Activated CD4-positive, alpha-beta T cell treated with anti-CD3 and anti-CD28 coated beads, Interleukin-2, amount 10 ng/mL, durations not matched to agents 24 days and 14 days (primary cell): ENCODE measurements at regions not wholly inside any gene's neighbourhood (a gene's known extent, or its start where the extent isn't known, plus 50 kb on each side); places are given as distances from the start of the nearest gene placed in this dataset.

ENCODE experiments used
- DNase-seq: peaks from one replicate; pipeline ENCODE4 v3.0.0; 2022
- H3K27ac Mint-ChIP-seq: one replicate; pipeline ENCODE4 v1.8.0; 2022; ENCODE audit warnings: mild to moderate bottlenecking, mixed read lengths
- H3K27me3 Mint-ChIP-seq: one replicate; pipeline ENCODE4 v1.8.0; 2022; ENCODE audit warnings: mixed read lengths
- H3K36me3 Mint-ChIP-seq: one replicate; pipeline ENCODE4 v1.8.0; 2022; ENCODE audit warnings: low read depth, mild to moderate bottlenecking, mixed read lengths
- H3K4me1 Mint-ChIP-seq: one replicate; pipeline ENCODE4 v1.8.0; 2021; ENCODE audit warnings: mixed read lengths
- H3K4me3 Mint-ChIP-seq: one replicate; pipeline ENCODE4 v1.8.0; 2022; ENCODE audit warnings: mild to moderate bottlenecking, moderate library complexity, mixed read lengths
- H3K9me3 Mint-ChIP-seq: one replicate; pipeline ENCODE4 v1.8.0; 2021; ENCODE audit warnings: mixed read lengths
- intact Hi-C: fragments of 100-400 bp; cut with micrococcal nuclease; formaldehyde crosslinking; loops from one replicate; pipeline ENCODE4 v1.15.1; 2023

DNA sequence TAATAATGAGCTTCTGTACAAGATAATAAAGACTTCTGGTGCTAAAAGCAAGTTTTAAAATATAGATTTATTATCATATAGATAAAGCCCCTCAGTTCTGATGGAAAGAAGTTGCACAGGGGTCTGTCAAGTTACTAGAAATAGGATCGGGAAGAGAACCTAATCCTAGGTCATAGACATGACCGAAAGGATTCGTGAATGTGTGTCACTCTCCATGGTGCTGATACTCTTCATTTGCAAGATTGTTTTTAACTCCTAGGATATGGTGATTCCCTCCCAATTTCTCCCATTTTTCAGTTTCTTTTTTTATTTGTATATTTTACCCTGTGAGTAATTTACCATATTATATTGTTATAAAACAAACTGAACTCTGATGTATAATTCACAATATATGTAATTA lies 58.9 kb upstream of the CTNNA2 start:
- H3K4me3 Mint-ChIP-seq: no peak overlapping the region

DNA sequence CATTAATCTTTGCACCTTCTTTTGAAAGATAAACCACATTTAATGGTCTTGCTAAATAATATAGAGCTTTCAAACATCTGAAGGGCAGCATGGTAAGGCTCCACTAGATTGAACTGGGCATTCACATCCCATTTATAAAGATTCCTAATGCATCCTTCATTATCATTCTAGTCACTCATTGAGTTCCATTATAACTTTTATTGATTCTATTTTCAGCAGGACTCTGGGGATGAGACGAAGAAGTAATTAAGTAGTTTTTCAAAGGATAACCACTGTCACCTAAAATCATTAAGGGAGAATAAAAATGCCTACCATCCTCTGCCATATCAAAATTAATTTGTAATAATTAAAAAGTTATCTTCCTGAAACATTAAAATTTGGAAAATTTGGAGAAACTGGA lies 60.2 kb upstream of the CTNNA2 start:
- Mint-ChIP-seq H3K9me3 (no peaks in the 10 kb centered on the region), H3K4me3 (no peak overlapping the region), H3K27ac (no peak overlapping the region), H3K4me1 (no peaks in the 10 kb centered on the region), H3K36me3 (no peaks in the 10 kb centered on the region), H3K27me3 (no peaks in the 10 kb centered on the region)
- intact Hi-C loops: no loop called here
- DNase-seq: no peak

More for the DNA sequence above, 58.9 kb upstream of the CTNNA2 start:
- Mint-ChIP-seq H3K4me1 (no peaks in the 10 kb centered on the region), H3K9me3 (no peaks in the 10 kb centered on the region), H3K27me3 (no peaks in the 10 kb centered on the region), H3K36me3 (no peaks in the 10 kb centered on the region), H3K27ac (no peak overlapping the region)
- DNase-seq: no peak
- intact Hi-C loops: no loop called here

GRCh38 chr2:79447463-79447862 lies 65.4 kb upstream of the CTNNA2 start:
- Mint-ChIP-seq H3K4me1 (no peaks in the 10 kb centered on the region), H3K27ac (no peak overlapping the region), H3K36me3 (no peaks in the 10 kb centered on the region), H3K4me3 (no peak overlapping the region), H3K9me3 (no peaks in the 10 kb centered on the region), H3K27me3 (no peaks in the 10 kb centered on the region)
- DNase-seq: no peak
- intact Hi-C loops: no loop called here

- intact Hi-C loops: no loop called here
- DNase-seq: no peak
- H3K27me3 Mint-ChIP-seq: no peaks in the 10 kb centered on the region
Observed at GRCh38 chr2:79446313-79446712, 66.5 kb upstream of the CTNNA2 start.

GRCh38 chr2:79437433-79438267 lies 75.2 kb upstream of the CTNNA2 start:
- intact Hi-C loops: no loop called here
- Mint-ChIP-seq H3K27ac (no peak overlapping the region), H3K36me3 (no peaks in the 10 kb centered on the region), H3K4me3 (no peak overlapping the region), H3K9me3 (peaks cover 3% of the 10 kb centered on the region), H3K27me3 (no peaks in the 10 kb centered on the region), H3K4me1 (no peaks in the 10 kb centered on the region)
- no peak for DNase-seq

More at GRCh38 chr2:79446313-79446712, 66.5 kb upstream of the CTNNA2 start:
- Mint-ChIP-seq H3K36me3 (no peaks in the 10 kb centered on the region), H3K9me3 (no peaks in the 10 kb centered on the region), H3K4me1 (no peaks in the 10 kb centered on the region), H3K27ac (no peak overlapping the region), H3K4me3 (no peak overlapping the region)

DNA sequence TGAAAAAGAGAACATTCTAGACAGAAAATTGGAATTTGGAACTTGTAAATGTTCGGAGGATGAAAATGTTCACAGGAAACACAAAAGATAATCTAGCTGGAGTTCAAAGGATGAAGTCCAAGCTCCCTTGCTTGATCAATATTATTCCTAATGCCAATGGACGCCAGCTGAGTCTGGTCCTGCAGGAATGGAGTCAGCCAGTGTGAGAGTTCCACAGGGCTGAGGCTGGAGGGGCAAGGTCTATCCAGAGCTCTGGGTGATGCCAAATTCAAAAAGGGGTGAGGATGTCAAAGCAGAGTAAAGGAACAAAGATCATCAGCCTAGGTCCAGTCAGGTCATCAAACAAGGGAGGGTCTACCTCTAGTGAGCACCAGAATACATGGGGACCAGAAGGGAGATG lies 78.5 kb upstream of the CTNNA2 start:
- Mint-ChIP-seq H3K4me3 (no peak overlapping the region), H3K27me3 (no peaks in the 10 kb centered on the region), H3K4me1 (no peaks in the 10 kb centered on the region), H3K36me3 (no peaks in the 10 kb centered on the region), H3K27ac (no peak overlapping the region), H3K9me3 (peaks cover 3% of the 10 kb centered on the region)
- DNase-seq: no peak
- intact Hi-C loops: no loop called here

- intact Hi-C loops: no loop called here
- H3K27ac Mint-ChIP-seq: no peak overlapping the region
- H3K9me3 Mint-ChIP-seq: peaks cover 6% of the 10 kb centered on the region
- DNase-seq: no peak
- H3K27me3 Mint-ChIP-seq: no peaks in the 10 kb centered on the region
- no peak overlapping the region for H3K4me3 Mint-ChIP-seq
- H3K4me1 Mint-ChIP-seq: no peaks in the 10 kb centered on the region
- H3K36me3 Mint-ChIP-seq: no peaks in the 10 kb centered on the region
Observed at GRCh38 chr2:79432731-79433146, 80.1 kb upstream of the CTNNA2 start.

- H3K27me3 Mint-ChIP-seq: no peaks in the 10 kb centered on the region
- DNase-seq: no peak
- H3K27ac Mint-ChIP-seq: no peak overlapping the region
- intact Hi-C loops: no loop called here
- H3K4me3 Mint-ChIP-seq: no peak overlapping the region
- peaks cover 3% of the 10 kb centered on the region for H3K9me3 Mint-ChIP-seq
- no peaks in the 10 kb centered on the region for H3K4me1 Mint-ChIP-seq
- no peaks in the 10 kb centered on the region for H3K36me3 Mint-ChIP-seq
Observed at GRCh38 chr2:79428745-79429144, 84.1 kb upstream of the CTNNA2 start.

DNA sequence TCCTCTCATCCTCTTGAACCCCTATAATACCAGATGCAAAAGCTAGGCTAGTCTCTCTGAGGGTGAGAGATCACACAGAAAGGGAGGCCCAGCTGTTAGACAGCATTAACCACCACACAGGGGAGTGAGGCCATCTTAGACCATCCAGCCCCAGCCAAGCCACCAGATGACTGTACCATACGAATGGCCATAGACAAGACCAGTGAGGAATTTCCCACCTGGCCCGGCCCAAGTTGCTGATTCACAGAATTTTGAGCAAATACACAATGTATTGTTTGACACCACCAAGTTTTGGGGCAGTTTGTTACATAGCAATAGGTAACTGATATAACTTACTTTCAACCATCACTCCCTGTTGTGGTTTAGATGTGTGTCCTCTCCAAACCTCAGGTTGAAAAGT lies 98.2 kb upstream of the CTNNA2 start:
- no peak for DNase-seq
- intact Hi-C loops: no loop called here
- Mint-ChIP-seq H3K36me3 (no peaks in the 10 kb centered on the region), H3K4me3 (no peak overlapping the region), H3K9me3 (peaks cover 4% of the 10 kb centered on the region), H3K27ac (no peak overlapping the region), H3K27me3 (no peaks in the 10 kb centered on the region), H3K4me1 (no peaks in the 10 kb centered on the region)

DNA sequence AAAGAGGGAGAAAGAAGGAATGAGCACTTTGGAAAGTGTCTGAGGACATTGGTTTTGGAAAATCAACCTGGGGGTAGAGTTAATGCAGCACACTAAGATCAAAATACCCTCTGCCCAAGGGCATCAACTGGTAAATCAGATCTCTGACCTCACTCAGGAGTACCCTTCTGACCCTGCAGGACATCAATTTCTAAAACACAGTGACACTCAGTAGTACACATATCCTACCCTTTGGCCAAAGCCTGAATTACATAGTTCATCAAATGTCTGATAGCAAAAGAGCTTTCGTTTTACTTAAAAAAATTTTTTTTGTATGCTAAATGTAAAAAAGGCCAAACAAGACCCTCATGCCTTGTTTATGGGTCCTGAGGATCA lies 118.4 kb upstream of the CTNNA2 start:
- intact Hi-C loops: no loop called here
- H3K27ac Mint-ChIP-seq: no peak overlapping the region

DNA sequence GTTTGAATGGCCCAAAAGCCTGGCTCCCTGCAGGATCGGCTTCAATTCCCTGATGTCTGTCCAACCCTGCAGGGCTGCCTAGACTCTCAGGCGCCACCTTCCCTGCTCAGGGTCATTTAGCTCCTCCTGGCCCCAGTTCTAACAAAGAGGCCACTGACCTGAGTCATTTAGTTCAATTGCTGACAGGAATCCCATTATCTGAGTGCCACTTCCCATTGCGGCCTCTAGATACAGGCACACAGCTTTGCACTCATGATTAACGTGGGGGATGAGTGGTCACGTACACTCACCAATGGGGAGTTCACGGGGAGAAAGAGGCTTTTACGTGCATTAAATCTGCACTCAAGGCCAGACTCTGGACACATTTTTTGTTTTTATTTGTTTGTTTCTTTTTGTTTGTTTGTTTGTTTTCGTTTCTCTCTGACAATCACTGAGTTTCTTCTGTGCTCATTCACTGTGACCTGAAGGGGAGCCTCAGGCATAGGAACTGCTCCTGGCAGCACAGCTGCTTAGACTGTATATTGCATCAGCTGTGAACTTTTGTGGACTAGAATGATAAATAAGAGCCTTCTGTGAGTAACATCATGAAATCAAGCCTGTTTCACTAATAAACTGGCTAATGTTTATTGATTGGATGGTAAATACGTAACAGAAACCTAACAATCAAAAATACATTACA lies 118.9 kb upstream of the CTNNA2 start:
- intact Hi-C loops: no loop called here
- no peaks in the 10 kb centered on the region for H3K36me3 Mint-ChIP-seq
- no peaks in the 10 kb centered on the region for H3K27me3 Mint-ChIP-seq

More for the DNA sequence above, 118.4 kb upstream of the CTNNA2 start:
- Mint-ChIP-seq H3K9me3 (peaks cover 5% of the 10 kb centered on the region), H3K36me3 (no peaks in the 10 kb centered on the region), H3K27me3 (no peaks in the 10 kb centered on the region), H3K4me1 (no peaks in the 10 kb centered on the region), H3K4me3 (no peak overlapping the region)
- DNase-seq: no peak

GRCh38 chr2:79393107-79393685 lies 119.7 kb upstream of the CTNNA2 start:
- Mint-ChIP-seq H3K27me3 (no peaks in the 10 kb centered on the region), H3K4me3 (no peak overlapping the region), H3K36me3 (no peaks in the 10 kb centered on the region), H3K4me1 (no peaks in the 10 kb centered on the region), H3K9me3 (peaks cover 5% of the 10 kb centered on the region), H3K27ac (no peak overlapping the region)
- DNase-seq: no peak
- intact Hi-C loops: no loop called here

More for the DNA sequence above, 118.9 kb upstream of the CTNNA2 start:
- Mint-ChIP-seq H3K9me3 (peaks cover 5% of the 10 kb centered on the region), H3K4me3 (no peak overlapping the region), H3K4me1 (no peaks in the 10 kb centered on the region), H3K27ac (no peak overlapping the region)
- DNase-seq: no peak

GRCh38 chr2:79389481-79389880 lies 123.4 kb upstream of the CTNNA2 start:
- Mint-ChIP-seq H3K36me3 (no peaks in the 10 kb centered on the region), H3K27me3 (no peaks in the 10 kb centered on the region), H3K4me3 (no peak overlapping the region), H3K9me3 (peaks cover 5% of the 10 kb centered on the region), H3K27ac (no peak overlapping the region), H3K4me1 (no peaks in the 10 kb centered on the region)
- intact Hi-C loops: no loop called here
- no peak for DNase-seq

GRCh38 chr2:79388024-79388423 lies 124.8 kb upstream of the CTNNA2 start:
- no peaks in the 10 kb centered on the region for H3K27me3 Mint-ChIP-seq
- peaks cover 5% of the 10 kb centered on the region for H3K9me3 Mint-ChIP-seq
- no peak overlapping the region for H3K4me3 Mint-ChIP-seq
- no peak overlapping the region for H3K27ac Mint-ChIP-seq
- intact Hi-C loops: no loop called here
- no peaks in the 10 kb centered on the region for H3K36me3 Mint-ChIP-seq
- no peaks in the 10 kb centered on the region for H3K4me1 Mint-ChIP-seq
- no peak for DNase-seq
